OCI-LY1 (cell line): ENCODE measurements at regions not wholly inside any gene's neighbourhood (a gene's known extent, or its start where the extent isn't known, plus 50 kb on each side); places are given as distances from the start of the nearest gene placed in this dataset.

ENCODE experiments used
- H2AFZ ChIP-seq: fragments of 200-600 bp; sonication (generic), shearing (Covaris generic); 2 replicates; pipeline ENCODE4 v1.6.0; 2014; ENCODE audit warnings: antibody characterized with exemption, mild to moderate bottlenecking, low read length
- H3F3A ChIP-seq: fragments of 200-600 bp; sonication (generic), shearing (Covaris generic); 2 replicates; pipeline ENCODE4 v1.6.0; 2014; ENCODE audit warnings: mild to moderate bottlenecking, antibody characterized with exemption, low read length, moderate library complexity; ENCODE audit not compliant: insufficient read depth
- H3K27ac ChIP-seq: fragments of 200-600 bp; sonication (generic); 2 replicates; pipeline ENCODE4 v1.5.1; 2014; ENCODE audit warnings: low read length, mixed run types, mild to moderate bottlenecking, low read depth; ENCODE audit not compliant: poor library complexity, severe bottlenecking
- H3K27me3 ChIP-seq: fragments of 200-600 bp; sonication (generic); 2 replicates; pipeline ENCODE4 v1.6.0; 2014; ENCODE audit warnings: antibody characterized with exemption, mild to moderate bottlenecking, low read length, moderate library complexity; ENCODE audit not compliant: insufficient read depth
- H3K36me3 ChIP-seq: fragments of 200-600 bp; sonication (generic); 2 replicates; pipeline ENCODE4 v1.6.1; 2014; ENCODE audit warnings: mild to moderate bottlenecking, antibody characterized with exemption, low read length, moderate library complexity, mixed read lengths; ENCODE audit not compliant: insufficient read depth
- H3K4me1 ChIP-seq: fragments of 200-600 bp; sonication (generic); 2 replicates; pipeline ENCODE4 v1.5.1; 2014; ENCODE audit warnings: mild to moderate bottlenecking, low read length, moderate library complexity; ENCODE audit not compliant: insufficient read depth, severe bottlenecking
- H3K4me2 ChIP-seq: fragments of 200-600 bp; sonication (generic), shearing (Covaris generic); 2 replicates; pipeline ENCODE4 v1.6.1; 2014; ENCODE audit warnings: low read length
- H3K4me3 ChIP-seq: fragments of 200-600 bp; sonication (generic); 2 replicates; pipeline ENCODE4 v1.5.1; 2014; ENCODE audit warnings: low read length, low read depth, mild to moderate bottlenecking, mixed read lengths; ENCODE audit not compliant: poor library complexity, severe bottlenecking
- H3K79me2 ChIP-seq: fragments of 200-600 bp; shearing (Covaris generic); 2 replicates; pipeline ENCODE4 v1.6.1; 2016; ENCODE audit warnings: mixed run types, low read length, mixed read lengths; ENCODE audit not compliant: insufficient read depth
- H3K9ac ChIP-seq: fragments of 200-600 bp; sonication (generic), shearing (Covaris generic); 2 replicates; pipeline ENCODE4 v1.6.1; 2014; ENCODE audit warnings: mild to moderate bottlenecking, low read length, mixed read lengths
- H3K9me2 ChIP-seq: fragments of 200-600 bp; sonication (generic), shearing (Covaris generic); 2 replicates; pipeline ENCODE4 v1.6.1; 2014; ENCODE audit warnings: low read depth, mild to moderate bottlenecking, low read length, mixed read lengths
- H3K9me3 ChIP-seq: fragments of 200-600 bp; shearing (Covaris generic); 2 replicates; pipeline ENCODE4 v1.6.1; 2014; ENCODE audit warnings: low read length, mixed read lengths
- H4K20me1 ChIP-seq: fragments of 200-600 bp; sonication (generic), shearing (Covaris generic); 2 replicates; pipeline ENCODE4 v1.6.0; 2016; ENCODE audit warnings: mild to moderate bottlenecking, low read length; ENCODE audit not compliant: insufficient read depth
- CTCF ChIP-seq: fragments of 200-600 bp; sonication (generic), shearing (Covaris generic); IDR thresholded peaks from 2 replicates; pipeline ENCODE4 v1.5.1; 2017; ENCODE audit warnings: mild to moderate bottlenecking, antibody characterized with exemption, low read length, moderate library complexity, mixed read lengths
- EZH2 ChIP-seq: fragments of 200-600 bp; sonication (generic), shearing (Covaris generic); IDR thresholded peaks from 2 replicates; pipeline ENCODE4 v1.8.0; 2017; ENCODE audit warnings: borderline replicate concordance, mixed run types, mild to moderate bottlenecking, antibody characterized with exemption, low read length, moderate library complexity, mixed read lengths

GRCh38 chr11:15613251-15613650 is 498.5 kb downstream of the INSC start:
- Histone ChIP-seq H2AFZ (no peak overlapping the region), H3K36me3 (no peaks in the 10 kb centered on the region), H4K20me1 (no peaks in the 10 kb centered on the region), H3F3A (no peaks in the 10 kb centered on the region), H3K27ac (no peak overlapping the region), H3K9me3 (no peaks in the 10 kb centered on the region), H3K9ac (no peak overlapping the region), H3K4me3 (no peak overlapping the region), H3K9me2 (no peaks in the 10 kb centered on the region), H3K27me3 (no peaks in the 10 kb centered on the region), H3K4me1 (no peaks in the 10 kb centered on the region), H3K4me2 (no peak overlapping the region), H3K79me2 (no peaks in the 10 kb centered on the region)
- TF ChIP-seq CTCF (no peak), EZH2 (no peak)

GRCh38 chr11:15613789-15614188 is 499.1 kb downstream of the INSC start:
- H3K9ac ChIP-seq, result no peak overlapping the region

GRCh38 chr11:15615398-15616096 is 500.8 kb downstream of the INSC start:
- no peak overlapping the region for H3K27ac ChIP-seq

More at GRCh38 chr11:15613789-15614188, 499.1 kb downstream of the INSC start:
- Histone ChIP-seq H3K9me2 (no peaks in the 10 kb centered on the region), H3K4me3 (no peak overlapping the region), H3K4me2 (no peak overlapping the region), H3K79me2 (no peaks in the 10 kb centered on the region), H3K9me3 (no peaks in the 10 kb centered on the region), H3K36me3 (no peaks in the 10 kb centered on the region), H2AFZ (no peak overlapping the region), H3K4me1 (no peaks in the 10 kb centered on the region), H3K27ac (no peak overlapping the region), H3F3A (no peaks in the 10 kb centered on the region), H3K27me3 (no peaks in the 10 kb centered on the region), H4K20me1 (no peaks in the 10 kb centered on the region)
- TF ChIP-seq CTCF (no peak), EZH2 (no peak)

More at GRCh38 chr11:15615398-15616096, 500.8 kb downstream of the INSC start:
- no peak overlapping the region for H2AFZ ChIP-seq
- no peak overlapping the region for H3K9ac ChIP-seq
- H4K20me1 ChIP-seq, result no peaks in the 10 kb centered on the region
- H3K79me2 ChIP-seq, result no peaks in the 10 kb centered on the region
- H3K4me1 ChIP-seq, result no peaks in the 10 kb centered on the region
- H3K9me3 ChIP-seq, result no peaks in the 10 kb centered on the region
- H3K4me3 ChIP-seq, result no peak overlapping the region
- H3K36me3 ChIP-seq, result no peaks in the 10 kb centered on the region
- H3F3A ChIP-seq, result no peaks in the 10 kb centered on the region
- H3K27me3 ChIP-seq, result no peaks in the 10 kb centered on the region
- H3K4me2 ChIP-seq, result no peak overlapping the region
- no peaks in the 10 kb centered on the region for H3K9me2 ChIP-seq
- TF ChIP-seq CTCF (no peak), EZH2 (no peak)
